ENCODE measurements at regions not wholly inside any gene's neighbourhood (a gene's known extent, or its start where the extent isn't known, plus 50 kb on each side); places are given as distances from the start of the nearest gene placed in this dataset.

GRCh38 chr5:109953761-109954160 lies 264.0 kb downstream of the MAN2A1 start:
- no peak overlapping the region for H3K4me2 ChIP-seq (ENCODE audit: low read length)

GRCh38 chr5:109956884-109957283 lies 267.2 kb downstream of the MAN2A1 start:
- Histone ChIP-seq H3K27ac (ENCODE audit: low read depth, low read length, poor library complexity, severe bottlenecking) (no peak overlapping the region), H4K20me1 (ENCODE audit: insufficient read depth, low read length) (no peaks in the 10 kb centered on the region), H3K4me2 (ENCODE audit: low read length) (no peak overlapping the region), H3K36me3 (ENCODE audit: insufficient read depth, low read length) (no peaks in the 10 kb centered on the region), H3K4me3 (ENCODE audit: low read depth, low read length, poor library complexity, severe bottlenecking) (no peak overlapping the region), H3K79me2 (ENCODE audit: insufficient read depth, low read length) (no peaks in the 10 kb centered on the region), H3K4me1 (ENCODE audit: insufficient read depth, low read length, severe bottlenecking) (peaks cover 4% of the 10 kb centered on the region), H2AFZ (ENCODE audit: low read length) (no peak overlapping the region), H3K9me2 (ENCODE audit: low read depth, low read length) (no peaks in the 10 kb centered on the region), H3K9ac (ENCODE audit: low read length) (no peak overlapping the region), H3K9me3 (ENCODE audit: low read length) (no peaks in the 10 kb centered on the region), H3F3A (ENCODE audit: insufficient read depth, low read length) (no peaks in the 10 kb centered on the region), H3K27me3 (ENCODE audit: insufficient read depth, low read length) (no peaks in the 10 kb centered on the region)
- TF ChIP-seq EZH2 (IDR thresholded peaks at IDR 0.05; ENCODE audit: borderline replicate concordance, low read length): no peak
- no peak for TF ChIP-seq CTCF (IDR thresholded peaks at IDR 0.05; ENCODE audit: low read length)

More at GRCh38 chr5:109953761-109954160, 264.0 kb downstream of the MAN2A1 start:
- Histone ChIP-seq H3K9me3 (ENCODE audit: low read length) (no peaks in the 10 kb centered on the region), H3K9ac (ENCODE audit: low read length) (no peak overlapping the region), H3K4me3 (ENCODE audit: low read depth, low read length, poor library complexity, severe bottlenecking) (no peak overlapping the region), H3F3A (ENCODE audit: insufficient read depth, low read length) (no peaks in the 10 kb centered on the region), H4K20me1 (ENCODE audit: insufficient read depth, low read length) (no peaks in the 10 kb centered on the region), H3K4me1 (ENCODE audit: insufficient read depth, low read length, severe bottlenecking) (no peaks in the 10 kb centered on the region), H3K36me3 (ENCODE audit: insufficient read depth, low read length) (no peaks in the 10 kb centered on the region), H2AFZ (ENCODE audit: low read length) (no peak overlapping the region), H3K27me3 (ENCODE audit: insufficient read depth, low read length) (no peaks in the 10 kb centered on the region), H3K9me2 (ENCODE audit: low read depth, low read length) (no peaks in the 10 kb centered on the region), H3K79me2 (ENCODE audit: insufficient read depth, low read length) (no peaks in the 10 kb centered on the region), H3K27ac (ENCODE audit: low read depth, low read length, poor library complexity, severe bottlenecking) (no peak overlapping the region)
- TF ChIP-seq EZH2 (IDR thresholded peaks at IDR 0.05; ENCODE audit: borderline replicate concordance, low read length) (no peak), CTCF (IDR thresholded peaks at IDR 0.05; ENCODE audit: low read length) (no peak)

GRCh38 chr5:109958082-109958481 lies 268.4 kb downstream of the MAN2A1 start:
- Histone ChIP-seq H4K20me1 (ENCODE audit: insufficient read depth, low read length) (no peaks in the 10 kb centered on the region), H3K9me2 (ENCODE audit: low read depth, low read length) (no peaks in the 10 kb centered on the region), H3F3A (ENCODE audit: insufficient read depth, low read length) (no peaks in the 10 kb centered on the region), H2AFZ (ENCODE audit: low read length) (no peak overlapping the region), H3K79me2 (ENCODE audit: insufficient read depth, low read length) (no peaks in the 10 kb centered on the region), H3K4me1 (ENCODE audit: insufficient read depth, low read length, severe bottlenecking) (peaks cover 15% of the 10 kb centered on the region), H3K36me3 (ENCODE audit: insufficient read depth, low read length) (no peaks in the 10 kb centered on the region), H3K9ac (ENCODE audit: low read length) (no peak overlapping the region), H3K27me3 (ENCODE audit: insufficient read depth, low read length) (no peaks in the 10 kb centered on the region), H3K4me3 (ENCODE audit: low read depth, low read length, poor library complexity, severe bottlenecking) (no peak overlapping the region), H3K9me3 (ENCODE audit: low read length) (no peaks in the 10 kb centered on the region), H3K27ac (ENCODE audit: low read depth, low read length, poor library complexity, severe bottlenecking) (no peak overlapping the region), H3K4me2 (ENCODE audit: low read length) (no peak overlapping the region)
- no peak for TF ChIP-seq CTCF (IDR thresholded peaks at IDR 0.05; ENCODE audit: low read length)
- TF ChIP-seq EZH2 (IDR thresholded peaks at IDR 0.05; ENCODE audit: borderline replicate concordance, low read length): no peak

All from OCI-LY1 (cell line).